ENCODE measurements at regions not wholly inside any gene's neighbourhood (a gene's known extent, or its start where the extent isn't known, plus 50 kb on each side); places are given as distances from the start of the nearest gene placed in this dataset.
A peak's percentile ranks its signal among the peaks of the same experiment; 100 is the strongest.
"Not testable (repeated sequence)": the region's sequence is repeated elsewhere in the genome, so short reads cannot be mapped to it uniquely, and the experiment has no call there.

DNA sequence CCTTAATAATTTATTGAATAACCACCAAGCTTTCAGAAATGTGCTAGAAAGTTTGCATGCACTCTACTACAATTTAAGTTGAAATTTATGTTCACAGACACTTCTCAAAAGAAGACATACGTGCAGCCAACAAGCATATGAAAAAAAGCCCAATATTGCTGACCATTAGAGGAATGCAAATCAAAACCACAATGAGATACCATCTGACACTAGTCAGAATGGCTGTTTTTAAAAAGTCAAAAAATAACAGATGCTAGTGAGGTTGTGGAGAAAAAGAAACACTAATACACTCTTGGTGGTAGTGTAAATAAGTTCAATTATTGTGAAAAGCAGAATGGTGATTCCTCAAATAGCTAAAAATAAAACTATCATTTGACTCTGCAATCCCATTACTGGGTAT lies 308.8 kb upstream of the PCDH9 start:
- Histone ChIP-seq H3K9me3 (ENCODE audit: insufficient read depth, low read depth, low read length) (no peaks in the 10 kb centered on the region), H3K4me3 (ENCODE audit: low read length) (no peak overlapping the region), H3K4me1 (ENCODE audit: insufficient read depth, low read length) (no peaks in the 10 kb centered on the region), H3K9ac (ENCODE audit: low read depth, low read length) (no peak overlapping the region), H3K27ac (ENCODE audit: low read length) (no peak overlapping the region), H3K27me3 (ENCODE audit: insufficient read depth, low read length) (no peaks in the 10 kb centered on the region), H3K36me3 (ENCODE audit: insufficient read depth, low read depth, low read length) (no peaks in the 10 kb centered on the region)

DNA sequence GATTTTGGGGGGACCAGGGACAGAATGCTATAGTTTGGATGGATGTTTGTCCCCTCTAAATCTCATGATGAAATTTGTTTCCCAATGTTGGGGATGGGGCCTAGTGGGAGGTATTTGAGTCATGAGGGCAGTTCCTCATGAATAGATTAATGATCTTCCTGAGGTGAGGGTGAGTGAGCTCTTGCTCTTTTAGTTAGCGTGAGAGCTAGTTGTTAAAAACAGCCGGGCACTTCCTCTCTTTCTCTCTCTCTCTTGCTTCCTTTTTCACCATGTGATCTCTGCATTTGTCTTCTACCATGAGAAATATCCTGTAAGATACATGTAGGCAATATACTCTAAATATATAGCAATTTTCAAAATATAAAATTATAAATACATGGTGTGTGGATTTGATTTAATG lies 290.8 kb upstream of the PCDH9 start:
- Histone ChIP-seq H3K36me3 (ENCODE audit: insufficient read depth, low read depth, low read length) (no peaks in the 10 kb centered on the region), H3K4me3 (ENCODE audit: low read length) (no peak overlapping the region), H3K4me1 (ENCODE audit: insufficient read depth, low read length) (peaks cover 18% of the 10 kb centered on the region; the same call in 1 of the 2 replicates), H3K9ac (ENCODE audit: low read depth, low read length) (no peak overlapping the region), H3K9me3 (ENCODE audit: insufficient read depth, low read depth, low read length) (no peaks in the 10 kb centered on the region), H3K27me3 (ENCODE audit: insufficient read depth, low read length) (no peaks in the 10 kb centered on the region), H3K27ac (ENCODE audit: low read length) (no peak overlapping the region)

DNA sequence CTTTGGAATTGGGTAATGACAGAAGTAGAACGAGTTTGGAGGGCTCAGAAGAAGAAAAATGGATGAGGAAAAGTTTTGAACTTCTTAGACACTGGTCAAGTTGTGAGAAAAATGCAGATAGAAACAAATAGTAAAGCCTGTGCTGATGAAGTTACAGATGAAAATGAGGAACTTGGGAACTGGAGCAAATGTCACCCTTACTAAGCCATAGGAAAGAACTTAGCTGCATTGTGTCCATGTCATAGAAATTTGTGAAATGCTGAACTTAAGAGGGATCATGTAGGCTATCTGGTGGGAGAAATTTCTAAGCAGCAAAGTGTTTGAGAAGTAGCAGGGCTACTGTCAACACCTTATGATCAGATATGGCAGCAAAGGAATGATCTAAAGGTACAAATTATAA lies 289.2 kb upstream of the PCDH9 start:
- Histone ChIP-seq H3K4me3 (ENCODE audit: low read length) (peak overlapping the region; percentile 13; the same call in 1 of the 2 replicates), H3K27me3 (ENCODE audit: insufficient read depth, low read length) (no peaks in the 10 kb centered on the region), H3K4me1 (ENCODE audit: insufficient read depth, low read length) (peaks cover 20% of the 10 kb centered on the region; the same call in 1 of the 2 replicates), H3K9ac (ENCODE audit: low read depth, low read length) (peak overlapping the region; percentile 15; the same call in 1 of the 2 replicates), H3K9me3 (ENCODE audit: insufficient read depth, low read depth, low read length) (no peaks in the 10 kb centered on the region), H3K36me3 (ENCODE audit: insufficient read depth, low read depth, low read length) (no peaks in the 10 kb centered on the region), H3K27ac (ENCODE audit: low read length) (no peak overlapping the region)

DNA sequence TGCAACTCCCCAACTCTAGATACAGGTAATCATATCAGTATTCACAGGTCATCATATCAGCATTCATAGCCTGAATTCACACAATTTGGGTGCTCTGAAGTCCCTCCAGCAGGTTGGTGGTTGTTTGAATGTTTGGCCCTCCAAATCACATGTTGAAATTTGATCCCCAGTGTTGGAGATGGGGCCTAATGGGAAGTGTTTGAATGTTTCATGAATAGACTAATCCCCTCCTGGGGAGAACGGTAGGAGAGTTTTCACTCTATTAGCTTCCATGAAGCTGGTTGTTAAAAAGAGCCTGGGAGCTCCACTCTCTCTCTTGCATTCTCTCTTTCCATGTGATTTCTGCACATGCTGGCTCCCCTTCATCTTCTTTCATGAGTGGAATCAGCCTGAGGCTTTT lies 288.6 kb upstream of the PCDH9 start:
- H3K27me3 ChIP-seq (ENCODE audit: insufficient read depth, low read length) = no peaks in the 10 kb centered on the region
- H3K9me3 ChIP-seq (ENCODE audit: insufficient read depth, low read depth, low read length) = no peaks in the 10 kb centered on the region
- H3K27ac ChIP-seq (ENCODE audit: low read length) = peak overlapping the region; percentile 40
- H3K9ac ChIP-seq (ENCODE audit: low read depth, low read length) = peak overlapping the region; percentile 15; the same call in 1 of the 2 replicates
- peak overlapping the region; percentile 28; the same call in 1 of the 2 replicates for H3K4me3 ChIP-seq (ENCODE audit: low read length)
- H3K36me3 ChIP-seq (ENCODE audit: insufficient read depth, low read depth, low read length) = no peaks in the 10 kb centered on the region
- peaks cover 20% of the 10 kb centered on the region; the same call in 1 of the 2 replicates for H3K4me1 ChIP-seq (ENCODE audit: insufficient read depth, low read length)

DNA sequence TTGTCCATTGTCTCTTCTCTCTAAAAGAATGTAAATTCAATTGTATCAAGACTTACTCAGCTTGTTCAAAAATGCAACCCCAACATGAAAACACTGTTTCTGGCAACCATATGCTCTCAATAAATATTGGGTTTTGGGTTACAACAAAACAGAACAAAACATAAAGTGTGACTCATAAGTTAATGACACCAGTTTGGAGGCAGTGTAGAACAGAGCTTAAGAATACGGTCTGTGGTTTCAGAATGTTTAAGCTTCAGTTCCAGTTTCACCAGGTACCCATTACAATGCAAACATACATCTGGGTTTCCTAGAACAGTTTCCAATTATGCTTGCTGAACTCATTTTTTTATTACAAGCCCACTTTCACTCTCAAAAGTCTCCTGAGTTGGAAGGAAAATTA lies 285.8 kb upstream of the PCDH9 start:
- no peaks in the 10 kb centered on the region for H3K27me3 ChIP-seq (ENCODE audit: insufficient read depth, low read length)
- H3K27ac ChIP-seq (ENCODE audit: low read length) = no peak overlapping the region
- H3K4me3 ChIP-seq (ENCODE audit: low read length) = no peak overlapping the region
- H3K9ac ChIP-seq (ENCODE audit: low read depth, low read length) = no peak overlapping the region
- H3K9me3 ChIP-seq (ENCODE audit: insufficient read depth, low read depth, low read length) = no peaks in the 10 kb centered on the region
- no peaks in the 10 kb centered on the region for H3K36me3 ChIP-seq (ENCODE audit: insufficient read depth, low read depth, low read length)
- H3K4me1 ChIP-seq (ENCODE audit: insufficient read depth, low read length) = peaks cover 20% of the 10 kb centered on the region; the same call in 1 of the 2 replicates

DNA sequence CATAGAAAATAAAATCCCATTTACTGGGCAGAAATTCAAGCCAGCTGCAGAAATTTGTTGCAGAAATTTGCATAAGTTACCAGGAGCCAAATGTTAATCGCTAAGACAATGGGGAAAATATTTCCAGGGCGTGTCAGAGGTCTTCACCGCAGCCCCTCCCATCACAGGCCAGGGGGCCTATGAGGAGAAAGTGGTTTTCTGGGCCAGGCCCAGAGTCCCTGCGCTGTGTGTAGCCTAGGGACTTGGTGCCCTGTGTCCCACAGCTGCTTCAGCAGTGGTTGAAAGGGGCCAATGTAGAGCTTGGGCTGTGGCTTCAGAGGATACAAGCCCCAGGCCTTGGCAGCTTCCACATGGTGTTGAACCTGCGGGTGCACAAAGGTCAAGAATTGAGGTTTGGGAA lies 278.9 kb upstream of the PCDH9 start:
- no peaks in the 10 kb centered on the region for H3K4me1 ChIP-seq (ENCODE audit: insufficient read depth, low read length)
- no peaks in the 10 kb centered on the region for H3K27me3 ChIP-seq (ENCODE audit: insufficient read depth, low read length)
- no peak overlapping the region for H3K9ac ChIP-seq (ENCODE audit: low read depth, low read length)
- no peak overlapping the region for H3K4me3 ChIP-seq (ENCODE audit: low read length)
- no peaks in the 10 kb centered on the region for H3K9me3 ChIP-seq (ENCODE audit: insufficient read depth, low read depth, low read length)
- no peak overlapping the region for H3K27ac ChIP-seq (ENCODE audit: low read length)
- no peaks in the 10 kb centered on the region for H3K36me3 ChIP-seq (ENCODE audit: insufficient read depth, low read depth, low read length)

DNA sequence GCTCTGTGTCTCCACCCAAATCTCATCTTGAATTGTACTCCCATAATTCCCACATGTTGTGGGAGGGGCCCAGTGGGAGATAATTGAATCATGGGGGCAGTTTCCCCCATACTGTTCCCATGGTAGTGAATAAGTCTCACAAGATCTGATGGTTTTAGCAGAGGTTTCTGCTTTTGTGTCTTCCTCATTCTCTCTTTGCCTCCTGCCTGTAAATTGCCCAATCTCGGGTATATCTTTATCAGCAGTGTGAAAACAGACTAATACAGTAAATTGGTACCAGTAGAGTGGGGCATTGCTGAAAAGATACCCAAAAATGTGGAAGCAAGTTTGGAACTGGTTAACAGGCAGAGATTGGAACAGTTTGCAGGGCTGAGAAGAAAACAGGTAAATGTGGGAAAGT lies 278.1 kb upstream of the PCDH9 start:
- H3K27ac ChIP-seq (ENCODE audit: low read length); H3K27me3 ChIP-seq (ENCODE audit: insufficient read depth, low read length); H3K9me3 ChIP-seq (ENCODE audit: insufficient read depth, low read depth, low read length); H3K4me3 ChIP-seq (ENCODE audit: low read length); H3K9ac ChIP-seq (ENCODE audit: low read depth, low read length); H3K36me3 ChIP-seq (ENCODE audit: insufficient read depth, low read depth, low read length); H3K4me1 ChIP-seq (ENCODE audit: insufficient read depth, low read length): not testable (repeated sequence)

DNA sequence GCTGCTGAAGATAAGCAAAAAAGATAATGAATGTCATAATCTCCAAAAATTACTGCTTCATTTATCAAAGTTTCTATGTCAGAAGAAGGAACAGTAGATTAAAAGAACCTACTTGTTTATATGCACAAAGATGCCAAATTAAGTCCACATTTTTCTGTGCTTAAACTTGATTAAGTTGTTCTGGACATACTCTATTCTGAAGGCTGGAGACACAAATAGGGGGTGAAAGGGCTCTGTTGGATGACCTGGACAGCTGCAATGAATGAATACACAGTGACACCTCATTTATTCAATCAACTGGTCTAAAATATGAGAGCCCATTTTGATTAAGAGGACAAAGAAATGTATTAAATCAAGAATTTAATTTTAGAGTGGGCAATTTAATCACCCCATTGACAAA lies 276.3 kb upstream of the PCDH9 start:
- Histone ChIP-seq H3K27ac (ENCODE audit: low read length) (no peak overlapping the region), H3K4me3 (ENCODE audit: low read length) (no peak overlapping the region), H3K27me3 (ENCODE audit: insufficient read depth, low read length) (no peaks in the 10 kb centered on the region), H3K36me3 (ENCODE audit: insufficient read depth, low read depth, low read length) (no peaks in the 10 kb centered on the region), H3K9me3 (ENCODE audit: insufficient read depth, low read depth, low read length) (no peaks in the 10 kb centered on the region), H3K4me1 (ENCODE audit: insufficient read depth, low read length) (no peaks in the 10 kb centered on the region), H3K9ac (ENCODE audit: low read depth, low read length) (no peak overlapping the region)

DNA sequence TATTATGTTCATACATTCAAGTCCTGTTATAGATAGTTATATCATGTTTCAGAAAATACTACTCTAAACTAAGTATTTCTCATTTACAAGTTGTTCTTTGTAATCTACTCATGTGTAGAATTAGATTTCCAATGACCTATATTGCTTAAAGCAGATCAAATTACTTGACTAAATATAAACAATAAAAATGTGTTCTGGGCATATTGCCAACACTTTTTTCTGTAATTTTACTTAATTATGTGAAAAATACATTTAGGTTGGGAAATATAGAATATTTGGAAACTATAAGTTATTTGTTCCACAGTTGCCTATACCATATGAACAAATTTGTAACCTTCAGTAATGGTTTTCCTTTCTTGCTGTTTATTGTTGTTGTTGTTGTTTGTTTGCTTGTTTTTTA lies 275.2 kb upstream of the PCDH9 start:
- Histone ChIP-seq H3K4me3 (ENCODE audit: low read length) (no peak overlapping the region), H3K36me3 (ENCODE audit: insufficient read depth, low read depth, low read length) (no peaks in the 10 kb centered on the region), H3K9me3 (ENCODE audit: insufficient read depth, low read depth, low read length) (no peaks in the 10 kb centered on the region), H3K4me1 (ENCODE audit: insufficient read depth, low read length) (no peaks in the 10 kb centered on the region), H3K27me3 (ENCODE audit: insufficient read depth, low read length) (no peaks in the 10 kb centered on the region), H3K9ac (ENCODE audit: low read depth, low read length) (no peak overlapping the region), H3K27ac (ENCODE audit: low read length) (no peak overlapping the region)

DNA sequence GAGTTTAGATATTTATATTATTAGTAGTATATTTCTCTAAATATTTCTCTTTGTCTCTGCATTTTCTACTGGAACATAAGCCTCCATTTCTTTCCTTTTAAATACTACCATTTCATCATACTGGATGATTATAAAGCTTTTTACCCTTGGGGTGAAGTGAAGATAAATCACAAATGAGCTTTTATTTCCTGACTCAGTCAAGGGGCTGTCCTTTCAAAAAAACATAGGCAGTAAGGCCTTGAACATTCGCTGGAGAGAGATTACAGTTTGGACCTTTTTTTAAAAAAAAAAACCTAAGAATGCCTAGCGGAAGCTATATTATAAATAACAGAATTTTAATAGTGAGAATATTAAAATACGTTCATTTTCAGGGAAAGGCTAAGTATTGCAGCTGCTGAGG lies 268.8 kb upstream of the PCDH9 start:
- H3K27me3 ChIP-seq (ENCODE audit: insufficient read depth, low read length) = no peaks in the 10 kb centered on the region
- no peaks in the 10 kb centered on the region for H3K9me3 ChIP-seq (ENCODE audit: insufficient read depth, low read depth, low read length)
- no peak overlapping the region for H3K4me3 ChIP-seq (ENCODE audit: low read length)
- no peak overlapping the region for H3K27ac ChIP-seq (ENCODE audit: low read length)
- no peak overlapping the region for H3K9ac ChIP-seq (ENCODE audit: low read depth, low read length)
- H3K4me1 ChIP-seq (ENCODE audit: insufficient read depth, low read length) = no peaks in the 10 kb centered on the region
- H3K36me3 ChIP-seq (ENCODE audit: insufficient read depth, low read depth, low read length) = no peaks in the 10 kb centered on the region

DNA sequence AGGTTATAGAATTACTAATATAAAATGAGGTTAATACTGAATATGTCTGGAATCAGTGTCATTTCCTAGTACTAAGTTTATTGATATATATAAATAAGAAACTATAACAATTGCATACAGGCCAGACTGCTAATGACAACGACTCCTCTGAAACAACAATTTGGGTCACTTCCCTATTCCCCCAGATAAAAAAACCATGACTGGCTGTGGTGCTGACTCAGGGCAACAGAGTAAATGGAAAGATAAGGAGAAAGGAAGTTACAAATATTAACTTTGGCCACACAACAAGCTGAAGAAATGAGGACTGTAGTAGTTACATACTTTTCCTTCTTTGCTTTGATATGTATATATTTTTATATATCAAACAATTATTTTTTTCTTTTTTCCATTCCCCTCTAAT lies 263.7 kb upstream of the PCDH9 start:
- H3K27me3 ChIP-seq (ENCODE audit: insufficient read depth, low read length) = no peaks in the 10 kb centered on the region
- no peak overlapping the region for H3K9ac ChIP-seq (ENCODE audit: low read depth, low read length)
- no peaks in the 10 kb centered on the region for H3K4me1 ChIP-seq (ENCODE audit: insufficient read depth, low read length)
- H3K4me3 ChIP-seq (ENCODE audit: low read length) = no peak overlapping the region
- H3K27ac ChIP-seq (ENCODE audit: low read length) = no peak overlapping the region
- H3K36me3 ChIP-seq (ENCODE audit: insufficient read depth, low read depth, low read length) = no peaks in the 10 kb centered on the region
- H3K9me3 ChIP-seq (ENCODE audit: insufficient read depth, low read depth, low read length) = no peaks in the 10 kb centered on the region

DNA sequence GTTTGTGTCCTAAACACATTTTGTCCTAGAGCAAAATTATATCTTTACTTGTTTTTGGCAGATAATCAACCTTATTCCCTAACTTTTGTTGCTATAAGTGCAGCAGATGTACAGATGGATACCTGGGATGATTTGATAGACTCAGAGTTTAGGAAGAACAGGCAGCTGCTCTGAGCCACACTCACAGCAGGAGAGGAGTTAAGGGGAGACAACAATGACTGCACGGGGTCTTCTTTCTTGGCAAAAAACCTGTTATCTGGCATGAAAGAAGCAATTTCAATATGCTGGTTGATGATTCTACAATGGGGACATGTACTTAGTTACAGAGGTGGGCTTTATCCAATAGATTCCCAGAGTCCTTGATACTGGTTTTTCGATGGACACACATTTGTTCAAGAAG lies 258.9 kb upstream of the PCDH9 start:
- Histone ChIP-seq H3K27me3 (ENCODE audit: insufficient read depth, low read length) (no peaks in the 10 kb centered on the region), H3K9me3 (ENCODE audit: insufficient read depth, low read depth, low read length) (no peaks in the 10 kb centered on the region), H3K9ac (ENCODE audit: low read depth, low read length) (no peak overlapping the region), H3K4me1 (ENCODE audit: insufficient read depth, low read length) (no peaks in the 10 kb centered on the region), H3K36me3 (ENCODE audit: insufficient read depth, low read depth, low read length) (no peaks in the 10 kb centered on the region), H3K4me3 (ENCODE audit: low read length) (no peak overlapping the region), H3K27ac (ENCODE audit: low read length) (no peak overlapping the region)

DNA sequence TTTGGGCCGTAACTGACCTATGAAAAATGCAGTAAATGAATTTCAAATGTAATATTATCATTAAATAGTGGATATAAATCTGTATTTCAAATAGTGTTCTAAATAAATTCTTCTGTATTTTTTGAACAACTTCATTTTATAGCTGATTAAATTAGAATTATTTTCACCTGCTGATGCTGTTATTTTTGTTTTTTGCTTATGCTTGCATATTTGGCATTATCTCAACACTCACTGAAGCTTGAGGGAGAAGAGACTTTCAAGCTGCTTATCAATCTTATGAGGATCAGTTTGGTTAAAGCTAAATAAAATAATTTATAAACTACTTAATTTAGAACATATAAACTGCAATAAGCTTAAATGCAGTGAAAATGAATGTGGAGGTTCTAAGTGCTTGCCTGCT lies 251.3 kb upstream of the PCDH9 start:
- Histone ChIP-seq H3K36me3 (ENCODE audit: insufficient read depth, low read depth, low read length) (no peaks in the 10 kb centered on the region), H3K9me3 (ENCODE audit: insufficient read depth, low read depth, low read length) (no peaks in the 10 kb centered on the region), H3K4me3 (ENCODE audit: low read length) (no peak overlapping the region), H3K9ac (ENCODE audit: low read depth, low read length) (no peak overlapping the region), H3K4me1 (ENCODE audit: insufficient read depth, low read length) (no peaks in the 10 kb centered on the region), H3K27ac (ENCODE audit: low read length) (no peak overlapping the region), H3K27me3 (ENCODE audit: insufficient read depth, low read length) (no peaks in the 10 kb centered on the region)
